NCI-H146 treated with DMSO at 0.1 percent for 48 hours (cell line): ENCODE measurements at regions not wholly inside any gene's neighbourhood (a gene's known extent, or its start where the extent isn't known, plus 50 kb on each side); places are given as distances from the start of the nearest gene placed in this dataset.

ENCODE experiments used
- DNase-seq: peaks from one replicate; lab custom pipeline; 2025; ENCODE audit not compliant: unreplicated experiment; lab: John Stamatoyannopoulos, UW

- DNase-seq: no peak
Measured at GRCh38 chr7:51731075-51731474, 414.5 kb upstream of the COBL start.

DNA sequence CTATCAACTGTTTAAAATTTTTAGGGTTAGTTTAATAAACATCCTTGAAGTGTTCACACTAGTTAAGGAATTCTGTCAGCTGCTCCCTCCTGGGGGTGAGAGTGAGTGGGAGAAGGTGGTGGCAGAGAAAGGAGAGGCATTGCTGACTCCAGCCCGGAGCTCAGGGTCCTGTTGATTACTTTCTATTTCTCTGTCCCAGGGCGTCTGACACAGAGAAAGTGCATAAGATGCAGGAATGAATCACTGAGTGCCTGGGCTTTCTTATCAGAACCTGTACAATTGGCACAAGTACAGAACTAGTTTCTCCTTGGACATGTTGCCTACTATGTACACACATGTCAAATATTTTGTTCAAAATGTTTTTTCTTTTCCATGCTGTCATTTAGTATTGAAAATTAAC lies 410.8 kb upstream of the COBL start:
- DNase-seq: no peak

DNA sequence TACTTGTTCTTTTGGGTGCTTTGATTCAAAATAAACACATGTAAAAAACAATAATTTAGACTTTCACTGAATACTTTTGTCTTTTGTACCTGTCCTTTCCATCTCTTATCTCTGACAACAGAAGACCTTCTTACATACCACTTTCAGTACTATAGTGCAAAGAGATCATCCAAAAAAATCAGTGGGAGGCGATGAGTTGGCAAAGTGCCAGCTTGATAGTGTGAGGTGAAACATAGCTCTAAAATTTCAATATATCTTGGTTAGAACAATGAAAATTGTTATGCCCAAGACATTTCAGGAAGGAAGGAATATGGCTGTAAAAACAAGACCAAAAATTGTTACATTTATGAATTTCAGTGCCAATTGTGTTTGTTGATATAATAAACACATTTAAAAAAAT lies 390.2 kb upstream of the COBL start:
- no peak for DNase-seq

GRCh38 chr7:51705701-51706100 lies 389.1 kb upstream of the COBL start:
- DNase-seq: no peak

GRCh38 chr7:51702673-51703072 lies 386.1 kb upstream of the COBL start:
- DNase-seq: no peak

DNA sequence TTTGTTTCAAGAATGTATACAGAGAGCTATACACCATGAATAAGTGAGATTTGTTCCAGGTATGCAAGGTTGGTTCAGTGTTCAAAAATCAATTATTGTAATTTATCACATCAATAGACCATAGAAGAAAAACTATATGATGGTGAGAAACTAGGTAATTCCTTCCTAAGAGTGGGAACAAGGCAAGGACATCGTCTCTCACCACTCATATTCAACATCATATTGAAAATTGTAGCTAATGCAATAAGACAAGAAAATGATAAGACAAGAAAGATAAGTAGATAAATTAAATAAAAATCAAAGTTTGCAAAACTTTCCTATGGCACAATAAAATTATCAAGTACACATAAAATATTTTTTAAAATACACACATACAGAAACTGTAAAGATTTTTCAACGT lies 385.3 kb upstream of the COBL start:
- no peak for DNase-seq

GRCh38 chr7:51700593-51701215 lies 384.1 kb upstream of the COBL start:
- no peak for DNase-seq

GRCh38 chr7:51693258-51693657 lies 376.6 kb upstream of the COBL start:
- DNase-seq: no peak

DNA sequence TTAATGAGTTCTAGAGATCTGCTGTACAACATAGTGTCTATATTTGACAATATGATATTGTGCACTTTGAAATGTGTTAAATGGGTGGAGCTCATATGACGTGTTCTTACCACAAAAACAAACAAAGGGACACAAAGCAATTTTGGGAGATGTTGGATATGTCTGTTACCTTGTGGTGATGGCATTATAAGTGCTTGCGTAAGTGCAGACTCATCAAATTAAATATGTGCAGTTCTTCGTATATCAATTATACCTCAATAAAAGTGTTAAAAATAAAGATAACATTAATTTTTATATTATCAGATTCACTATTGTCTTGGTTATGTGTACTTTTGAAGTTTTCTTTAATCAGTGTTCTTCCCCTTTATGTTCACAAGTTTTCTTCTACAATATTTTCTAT lies 372.9 kb upstream of the COBL start:
- no peak for DNase-seq

- DNase-seq: no peak
Measured at GRCh38 chr7:51685794-51686193, 369.2 kb upstream of the COBL start.

DNA sequence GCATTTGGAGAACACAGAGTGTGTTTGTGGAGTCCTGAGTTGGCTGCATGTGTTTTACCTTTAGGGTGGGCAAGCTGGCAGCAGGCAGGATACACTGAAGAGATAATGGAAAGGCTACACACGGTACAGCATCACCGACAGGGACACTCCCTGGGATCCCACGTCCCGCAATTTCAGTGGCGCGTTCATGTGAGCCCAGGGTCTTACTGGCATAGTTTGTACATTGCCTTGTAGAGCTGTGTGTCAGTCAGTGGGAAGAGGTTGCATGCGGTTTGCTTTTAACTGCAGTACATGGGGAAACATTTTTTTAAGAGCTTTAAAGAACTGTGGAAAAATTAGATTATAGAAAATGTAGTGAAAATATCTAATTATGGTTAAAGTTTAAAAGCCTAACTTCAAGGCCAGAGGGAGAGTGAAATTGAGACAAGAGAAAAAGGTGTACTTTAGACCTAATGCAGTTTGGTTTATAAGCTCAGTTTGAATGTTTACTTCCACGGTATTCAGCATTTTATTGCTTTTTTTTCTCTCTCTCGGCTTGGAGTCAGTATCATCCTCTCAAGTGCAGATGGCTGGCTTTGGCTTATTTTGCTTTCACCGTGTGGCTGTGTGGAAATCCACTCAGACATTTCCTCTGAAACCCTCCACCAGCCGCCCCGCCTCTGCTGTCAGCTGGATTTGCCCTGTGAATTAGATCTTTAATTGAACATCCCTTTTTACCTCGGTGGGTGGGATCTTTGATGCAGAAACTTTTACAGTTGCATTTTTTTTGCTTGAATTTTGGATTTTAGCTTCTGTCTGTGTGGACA lies 364.2 kb upstream of the COBL start:
- no peak for DNase-seq

DNA sequence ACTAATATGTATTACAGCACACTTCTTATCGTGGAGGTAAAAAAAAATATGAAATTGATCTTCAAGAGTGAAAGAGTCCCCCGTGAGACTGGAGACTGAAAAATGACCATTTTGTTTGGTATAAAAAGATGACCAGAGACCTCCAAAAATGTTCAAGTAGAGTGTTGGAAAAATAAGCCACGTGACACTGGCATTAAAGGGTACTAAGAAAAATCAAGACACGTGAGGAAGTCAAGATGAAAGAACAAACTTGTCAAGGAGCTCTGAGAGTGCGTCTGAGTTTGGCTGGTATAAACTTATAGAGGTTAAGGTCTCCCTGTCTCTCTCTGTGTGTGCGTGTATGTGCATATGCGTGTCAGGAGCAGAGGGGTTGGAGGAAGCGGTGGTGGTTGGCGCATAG lies 362.7 kb upstream of the COBL start:
- DNase-seq: no peak

GRCh38 chr7:51666751-51667150 lies 350.1 kb upstream of the COBL start:
- DNase-seq: no peak

DNA sequence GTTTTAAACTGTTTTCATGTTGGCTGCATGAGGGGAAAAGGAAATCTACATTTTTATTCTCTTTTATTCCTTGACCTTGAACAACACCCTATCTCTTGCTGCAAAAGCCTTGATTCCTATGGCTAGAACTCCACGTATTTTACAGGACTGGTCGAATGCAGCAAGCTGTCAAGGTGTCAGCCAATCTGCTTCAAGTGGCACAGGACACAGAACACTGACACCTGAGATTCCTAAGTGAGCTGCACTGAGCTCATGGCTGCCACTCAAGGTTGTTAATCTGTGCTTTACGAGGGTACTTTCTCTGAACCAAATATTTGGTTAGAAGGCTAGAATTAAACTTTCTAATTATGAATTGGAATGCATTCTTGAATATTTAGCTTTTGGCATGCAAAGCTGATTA lies 349.7 kb upstream of the COBL start:
- DNase-seq: no peak

- no peak for DNase-seq
Measured at GRCh38 chr7:51665045-51665780, 348.6 kb upstream of the COBL start.

GRCh38 chr7:51660516-51660915 lies 343.9 kb upstream of the COBL start:
- DNase-seq: no peak

GRCh38 chr7:51658684-51659083 lies 342.1 kb upstream of the COBL start:
- DNase-seq: no peak

DNA sequence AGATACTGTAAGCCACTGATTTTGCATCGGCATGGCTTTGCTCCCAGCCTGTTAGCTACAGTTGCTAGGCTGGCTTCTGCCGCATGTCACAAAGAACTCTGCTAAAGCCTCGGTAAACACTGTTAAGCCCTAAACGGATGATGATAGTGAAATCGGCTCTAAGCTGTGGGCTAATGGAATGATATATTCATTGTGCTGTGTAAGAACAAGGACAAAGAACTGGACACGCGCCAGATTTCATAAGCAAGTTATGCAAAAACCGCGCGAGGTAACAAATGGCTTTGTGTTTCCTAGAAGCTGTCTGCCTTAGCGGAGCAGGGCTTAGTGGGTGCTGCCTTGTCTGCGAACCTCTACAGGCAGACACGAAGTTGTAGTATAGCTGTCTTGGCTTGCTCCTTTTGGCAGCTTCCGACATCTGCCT lies 331.3 kb upstream of the COBL start:
- DNase-seq: no peak

GRCh38 chr7:51647486-51647885 lies 330.9 kb upstream of the COBL start:
- no peak for DNase-seq

DNA sequence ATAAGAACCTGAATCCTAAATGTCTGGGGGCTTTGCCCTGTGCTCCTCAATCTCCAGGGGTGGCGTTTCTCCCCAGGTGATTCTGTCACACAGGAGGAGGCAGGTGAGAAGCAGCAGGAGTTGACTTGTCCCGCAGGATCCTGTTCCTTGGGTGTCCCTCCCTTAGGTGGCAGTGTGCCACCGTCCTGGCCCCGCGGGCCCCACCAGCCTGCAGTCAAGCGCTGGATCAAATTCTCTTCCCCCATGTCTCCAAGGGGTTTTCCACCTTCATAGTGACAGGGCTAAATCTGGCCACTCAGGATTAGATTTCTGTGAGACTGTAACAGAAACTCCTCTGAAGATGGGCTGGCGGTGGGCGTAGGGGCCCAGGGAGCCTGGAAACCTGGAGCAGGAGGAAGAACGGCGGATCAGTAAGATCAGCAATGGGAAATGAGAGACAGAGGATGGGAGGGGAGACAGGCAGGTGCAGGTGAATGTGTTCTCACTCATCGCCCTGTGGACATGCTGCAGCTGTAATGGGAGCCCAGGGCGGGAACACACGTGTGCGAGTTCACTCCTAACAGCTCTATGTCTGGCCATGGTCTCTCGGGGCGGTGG lies 329.2 kb upstream of the COBL start:
- DNase-seq: no peak

GRCh38 chr7:51645255-51645654 lies 328.6 kb upstream of the COBL start:
- DNase-seq: no peak

- no peak for DNase-seq
Measured at GRCh38 chr7:51644216-51644615, 327.6 kb upstream of the COBL start.
